ENCODE measurements at regions not wholly inside any gene's neighbourhood (a gene's known extent, or its start where the extent isn't known, plus 50 kb on each side); places are given as distances from the start of the nearest gene placed in this dataset.

DNA sequence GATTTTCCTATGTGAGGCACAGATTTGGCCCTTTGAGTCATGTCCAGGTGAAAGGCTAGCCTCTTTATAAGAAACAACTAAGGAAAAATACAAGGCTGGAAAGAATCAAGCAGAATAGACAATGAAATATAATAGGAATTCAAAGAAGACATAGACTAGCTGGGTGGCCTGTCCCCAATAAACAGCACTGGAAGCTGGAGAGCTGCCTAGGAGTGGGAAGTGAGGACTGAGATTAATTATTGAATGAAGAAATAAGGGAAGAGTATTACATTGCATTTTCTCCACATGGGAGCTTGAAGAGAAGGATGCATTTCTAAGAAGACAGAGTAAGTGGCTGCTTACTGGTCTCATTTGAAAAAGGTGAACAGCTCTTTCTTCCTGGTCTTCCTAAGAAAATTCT, 100.0 kb downstream of the CCDC34 start:
- Histone ChIP-seq H3K36me3 (no peaks in the 10 kb centered on the region), H3K27ac (no peak overlapping the region), H3K4me3 (no peak overlapping the region), H3K4me1 (no peaks in the 10 kb centered on the region), H3K27me3 (no peaks in the 10 kb centered on the region), H3K9me3 (no peaks in the 10 kb centered on the region)
- DNase-seq, result no peak
- intact Hi-C loops (cut with DNase I), result no loop called here
- TF ChIP-seq, protein P1, sequence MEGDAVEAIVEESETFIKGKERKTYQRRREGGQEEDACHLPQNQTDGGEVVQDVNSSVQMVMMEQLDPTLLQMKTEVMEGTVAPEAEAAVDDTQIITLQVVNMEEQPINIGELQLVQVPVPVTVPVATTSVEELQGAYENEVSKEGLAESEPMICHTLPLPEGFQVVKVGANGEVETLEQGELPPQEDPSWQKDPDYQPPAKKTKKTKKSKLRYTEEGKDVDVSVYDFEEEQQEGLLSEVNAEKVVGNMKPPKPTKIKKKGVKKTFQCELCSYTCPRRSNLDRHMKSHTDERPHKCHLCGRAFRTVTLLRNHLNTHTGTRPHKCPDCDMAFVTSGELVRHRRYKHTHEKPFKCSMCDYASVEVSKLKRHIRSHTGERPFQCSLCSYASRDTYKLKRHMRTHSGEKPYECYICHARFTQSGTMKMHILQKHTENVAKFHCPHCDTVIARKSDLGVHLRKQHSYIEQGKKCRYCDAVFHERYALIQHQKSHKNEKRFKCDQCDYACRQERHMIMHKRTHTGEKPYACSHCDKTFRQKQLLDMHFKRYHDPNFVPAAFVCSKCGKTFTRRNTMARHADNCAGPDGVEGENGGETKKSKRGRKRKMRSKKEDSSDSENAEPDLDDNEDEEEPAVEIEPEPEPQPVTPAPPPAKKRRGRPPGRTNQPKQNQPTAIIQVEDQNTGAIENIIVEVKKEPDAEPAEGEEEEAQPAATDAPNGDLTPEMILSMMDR (IDR thresholded peaks at IDR 0.05), result no peak
- ATAC-seq, result no peak

- Histone ChIP-seq H3K9me3 (no peaks in the 10 kb centered on the region), H3K4me3 (no peak overlapping the region), H3K27me3 (no peaks in the 10 kb centered on the region), H3K36me3 (no peaks in the 10 kb centered on the region), H3K4me1 (peaks cover 0 to 6% (median 0%) of the 10 kb centered on the region in 9 donors), H3K27ac (peak overlapping the region in 2 of 10 donors; percentile 17 to 70)
- ATAC-seq (no peak), DNase-seq (no peak)
- intact Hi-C loops (cut with DNase I), result no loop called here
- TF ChIP-seq, protein P1 (IDR thresholded peaks at IDR 0.05), result no peak
These were observed 107.6 kb downstream of the CCDC34 start for GRCh38 chr11:27255447-27255828.

GRCh38 chr11:27254744-27255446, 108.1 kb downstream of the CCDC34 start:
- peak in 7 of 8 donors; percentile 39 to 68 (median 51) for ATAC-seq
- no peak for DNase-seq
- no peak overlapping the region for H3K4me3 ChIP-seq
- WGBS, 2 donors, result 39 to 56% methylated on average over 1 of the region's 1 CpG
- intact Hi-C loops (cut with DNase I), result no loop called here
- no peaks in the 10 kb centered on the region for H3K27me3 ChIP-seq
- no peaks in the 10 kb centered on the region for H3K36me3 ChIP-seq
- TF ChIP-seq, protein P1 (IDR thresholded peaks at IDR 0.05), result no peak
- H3K9me3 ChIP-seq, result no peaks in the 10 kb centered on the region
- H3K4me1 ChIP-seq, result peaks cover 0 to 6% (median 0%) of the 10 kb centered on the region in 9 donors
- H3K27ac ChIP-seq, result peak overlapping the region in 3 of 10 donors; percentile 45 to 70 (median 53)

DNA sequence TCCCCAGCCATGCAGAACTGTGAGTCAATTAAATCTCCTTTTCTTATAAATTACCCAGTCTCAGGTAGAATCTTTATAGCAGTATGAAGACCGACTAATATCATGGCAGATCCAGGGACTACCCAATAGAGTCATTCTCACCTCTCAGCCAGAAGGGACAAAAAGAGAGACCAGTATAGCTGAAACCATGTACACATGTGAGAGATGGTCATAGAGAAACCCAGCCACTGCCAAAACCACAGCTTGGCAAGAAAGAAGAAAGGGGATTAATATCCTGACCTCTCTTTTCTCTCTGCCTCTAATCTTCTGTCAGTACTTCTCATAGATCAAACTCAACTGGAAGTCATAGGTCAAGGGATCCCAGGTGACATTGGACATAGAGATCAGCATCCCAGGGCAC, 109.8 kb downstream of the CCDC34 start:
- intact Hi-C loops (cut with DNase I), result no loop called here
- Histone ChIP-seq H3K27ac (peak overlapping the region in 3 of 10 donors; percentile 45 to 53 (median 45)), H3K36me3 (no peaks in the 10 kb centered on the region), H3K27me3 (no peaks in the 10 kb centered on the region), H3K4me3 (no peak overlapping the region), H3K9me3 (no peaks in the 10 kb centered on the region), H3K4me1 (peaks cover 0 to 21% (median 8%) of the 10 kb centered on the region in 9 donors)
- TF ChIP-seq, protein P1 (IDR thresholded peaks at IDR 0.05), result no peak
- 93 to 94% methylated on average over 1 of the region's 1 CpG for WGBS, 2 donors
- DNase-seq (no peak), ATAC-seq (no peak)

All from heart right ventricle (tissue), 16 donors.